ENCODE measurements at regions not wholly inside any gene's neighbourhood (a gene's known extent, or its start where the extent isn't known, plus 50 kb on each side); places are given as distances from the start of the nearest gene placed in this dataset.

- TF ChIP-seq POLR2A (IDR thresholded peaks at IDR 0.05) = no peak
- TF ChIP-seq, protein P1, sequence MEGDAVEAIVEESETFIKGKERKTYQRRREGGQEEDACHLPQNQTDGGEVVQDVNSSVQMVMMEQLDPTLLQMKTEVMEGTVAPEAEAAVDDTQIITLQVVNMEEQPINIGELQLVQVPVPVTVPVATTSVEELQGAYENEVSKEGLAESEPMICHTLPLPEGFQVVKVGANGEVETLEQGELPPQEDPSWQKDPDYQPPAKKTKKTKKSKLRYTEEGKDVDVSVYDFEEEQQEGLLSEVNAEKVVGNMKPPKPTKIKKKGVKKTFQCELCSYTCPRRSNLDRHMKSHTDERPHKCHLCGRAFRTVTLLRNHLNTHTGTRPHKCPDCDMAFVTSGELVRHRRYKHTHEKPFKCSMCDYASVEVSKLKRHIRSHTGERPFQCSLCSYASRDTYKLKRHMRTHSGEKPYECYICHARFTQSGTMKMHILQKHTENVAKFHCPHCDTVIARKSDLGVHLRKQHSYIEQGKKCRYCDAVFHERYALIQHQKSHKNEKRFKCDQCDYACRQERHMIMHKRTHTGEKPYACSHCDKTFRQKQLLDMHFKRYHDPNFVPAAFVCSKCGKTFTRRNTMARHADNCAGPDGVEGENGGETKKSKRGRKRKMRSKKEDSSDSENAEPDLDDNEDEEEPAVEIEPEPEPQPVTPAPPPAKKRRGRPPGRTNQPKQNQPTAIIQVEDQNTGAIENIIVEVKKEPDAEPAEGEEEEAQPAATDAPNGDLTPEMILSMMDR (IDR thresholded peaks at IDR 0.05) = no peak
Observed at GRCh38 chr11:38153985-38154384, 1555.9 kb upstream of the RAG2 start.

All from uterus (tissue), 2 donors.